DOHH2 (cell line): ENCODE measurements at regions not wholly inside any gene's neighbourhood (a gene's known extent, or its start where the extent isn't known, plus 50 kb on each side); places are given as distances from the start of the nearest gene placed in this dataset.

Experiments used
- CTCF ChIP-seq: fragments of 200-600 bp; sonication (generic); IDR thresholded peaks from one replicate; pipeline ENCODE4 v1.5.1; 2014; ENCODE audit warnings: antibody characterized with exemption, mild to moderate bottlenecking, low read depth, low read length; ENCODE audit not compliant: poor library complexity, severe bottlenecking
- EZH2phosphoT487 ChIP-seq: fragments of 200-600 bp; sonication (generic); IDR thresholded peaks from 2 replicates; pipeline ENCODE4 v1.6.1; 2017; ENCODE audit warnings: borderline replicate concordance, mild to moderate bottlenecking, antibody characterized with exemption, low read length, moderate library complexity, mixed read lengths

GRCh38 chr21:16829532-16829931, 683.3 kb upstream of the CXADR start:
- no peak for TF ChIP-seq CTCF
- no peak for TF ChIP-seq EZH2phosphoT487
